Smooth muscle cell (in vitro differentiated cells): ENCODE measurements at regions not wholly inside any gene's neighbourhood (a gene's known extent, or its start where the extent isn't known, plus 50 kb on each side); places are given as distances from the start of the nearest gene placed in this dataset.

Experiments
- DNase-seq: peaks from one replicate; lab custom pipeline; 2025; ENCODE audit not compliant: unreplicated experiment; lab: John Stamatoyannopoulos, UW
- H2AFZ ChIP-seq: fragments of 200-600 bp; sonication (generic); 2 replicates; pipeline ENCODE4 v1.6.0; 2016; ENCODE audit warnings: antibody characterized with exemption, low read depth, mild to moderate bottlenecking
- H3F3A ChIP-seq: fragments of 200-600 bp; sonication (generic); 2 replicates; pipeline ENCODE4 v1.6.0; 2017; ENCODE audit warnings: antibody characterized with exemption, low read depth
- H3K27ac ChIP-seq: fragments of 200-600 bp; sonication (generic); 2 replicates; pipeline ENCODE4 v1.5.1; 2016; ENCODE audit warnings: low read depth, mild to moderate bottlenecking
- H3K27me3 ChIP-seq: fragments of 200-600 bp; sonication (generic); 2 replicates; pipeline ENCODE4 v1.6.1; 2016; ENCODE audit warnings: low read depth, mild to moderate bottlenecking
- H3K36me3 ChIP-seq: fragments of 200-600 bp; sonication (generic); 2 replicates; pipeline ENCODE4 v1.5.1; 2016; ENCODE audit warnings: low read depth
- H3K4me1 ChIP-seq: fragments of 200-600 bp; sonication (generic); 2 replicates; pipeline ENCODE4 v1.5.1; 2016; ENCODE audit warnings: low read depth
- H3K4me2 ChIP-seq: fragments of 200-600 bp; sonication (generic); 2 replicates; pipeline ENCODE4 v1.6.0; 2016; ENCODE audit warnings: mild to moderate bottlenecking
- H3K4me3 ChIP-seq: fragments of 200-600 bp; sonication (generic); 2 replicates; pipeline ENCODE4 v1.5.1; 2016; ENCODE audit warnings: mild to moderate bottlenecking
- H3K79me2 ChIP-seq: fragments of 200-600 bp; sonication (generic); 2 replicates; pipeline ENCODE4 v1.6.0; 2016; ENCODE audit warnings: low read depth, mild to moderate bottlenecking
- H3K9ac ChIP-seq: fragments of 200-600 bp; sonication (generic); 2 replicates; pipeline ENCODE4 v1.6.0; 2016; ENCODE audit warnings: low read depth
- H3K9me3 ChIP-seq: fragments of 200-600 bp; sonication (generic); replicated peaks from 2 replicates; pipeline ENCODE4 v1.5.1; 2016; ENCODE audit warnings: low read depth
- H4K20me1 ChIP-seq: fragments of 200-600 bp; sonication (generic); 2 replicates; pipeline ENCODE4 v1.6.0; 2016; ENCODE audit warnings: low read depth
- CTCF ChIP-seq: fragments of 200-600 bp; sonication (generic); IDR thresholded peaks from 2 replicates; pipeline ENCODE4 v1.5.1; 2017; ENCODE audit warnings: borderline replicate concordance, mild to moderate bottlenecking, antibody characterized with exemption; ENCODE audit not compliant: insufficient read depth, poor library complexity, severe bottlenecking
- WGBS: methylation state at CpG from one replicate; pipeline ENCODE4 v1.1.7; 2016; ENCODE audit warnings: low lambda C conversion rate; 5-methylcytosine and 5-hydroxymethylcytosine counted together

- no peak overlapping the region for H3K9ac ChIP-seq
- WGBS: 68% methylated on average over 1 of the region's 1 CpG
Measured at GRCh38 chr13:47555235-47555634, 445.8 kb downstream of the SUCLA2 start.

GRCh38 chr13:47553329-47553977, 447.6 kb downstream of the SUCLA2 start:
- Histone ChIP-seq H3K9me3 (no peaks in the 10 kb centered on the region), H3K4me2 (no peak overlapping the region), H3K27ac (no peak overlapping the region), H3K4me1 (peaks cover 5% of the 10 kb centered on the region), H4K20me1 (no peaks in the 10 kb centered on the region), H3F3A (no peaks in the 10 kb centered on the region), H3K27me3 (no peaks in the 10 kb centered on the region), H3K9ac (no peak overlapping the region), H3K36me3 (no peaks in the 10 kb centered on the region), H3K4me3 (no peak overlapping the region), H3K79me2 (no peaks in the 10 kb centered on the region), H2AFZ (no peak overlapping the region)
- TF ChIP-seq CTCF: no peak
- WGBS: 93% methylated on average over 7 of the region's 7 CpGs
- DNase-seq: no peak

More at GRCh38 chr13:47555235-47555634, 445.8 kb downstream of the SUCLA2 start:
- no peak overlapping the region for H2AFZ ChIP-seq
- no peaks in the 10 kb centered on the region for H3K9me3 ChIP-seq
- no peak for TF ChIP-seq CTCF
- H3K4me2 ChIP-seq: no peak overlapping the region
- H3K27ac ChIP-seq: no peak overlapping the region
- no peaks in the 10 kb centered on the region for H3F3A ChIP-seq
- H3K27me3 ChIP-seq: no peaks in the 10 kb centered on the region
- H3K79me2 ChIP-seq: no peaks in the 10 kb centered on the region
- no peaks in the 10 kb centered on the region for H4K20me1 ChIP-seq
- no peaks in the 10 kb centered on the region for H3K36me3 ChIP-seq
- H3K4me1 ChIP-seq: peaks cover 5% of the 10 kb centered on the region
- H3K4me3 ChIP-seq: no peak overlapping the region
- no peak for DNase-seq

- Histone ChIP-seq H3K79me2 (no peaks in the 10 kb centered on the region), H3K27me3 (no peaks in the 10 kb centered on the region), H3F3A (peaks cover 5% of the 10 kb centered on the region), H3K27ac (no peak overlapping the region), H2AFZ (no peak overlapping the region), H3K4me3 (no peak overlapping the region), H4K20me1 (no peaks in the 10 kb centered on the region), H3K4me2 (no peak overlapping the region), H3K4me1 (peaks cover 5% of the 10 kb centered on the region), H3K9me3 (no peaks in the 10 kb centered on the region), H3K36me3 (no peaks in the 10 kb centered on the region), H3K9ac (no peak overlapping the region)
- TF ChIP-seq CTCF: no peak
- no peak for DNase-seq
- WGBS: 60% methylated on average over 3 of the region's 3 CpGs
Measured at GRCh38 chr13:47549219-47549752, 451.8 kb downstream of the SUCLA2 start.

DNA sequence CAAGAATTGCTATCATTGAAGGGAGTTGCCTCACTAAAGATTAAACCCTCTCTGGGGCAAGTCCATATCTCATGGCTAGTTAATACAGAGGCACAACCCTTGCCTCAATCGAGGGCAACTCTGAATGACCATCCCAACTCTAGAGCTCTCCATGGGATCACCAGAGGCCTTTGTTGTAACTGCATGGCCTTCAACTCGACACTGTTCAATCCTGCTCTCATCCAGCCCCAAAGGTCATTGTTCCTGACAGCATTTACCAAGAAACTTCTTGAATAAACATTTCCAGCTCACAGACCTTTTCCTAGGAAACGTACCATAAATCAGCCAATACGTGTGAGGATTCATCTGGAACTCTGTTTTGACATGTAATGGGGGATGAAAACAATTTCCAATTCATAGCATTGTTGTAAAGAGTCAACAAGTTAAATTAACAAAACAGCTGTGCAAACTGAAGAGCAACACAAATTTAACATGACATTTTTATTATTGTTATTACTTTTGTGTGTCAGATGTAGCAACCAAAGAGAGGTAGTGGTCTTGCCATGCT, 452.7 kb downstream of the SUCLA2 start:
- Histone ChIP-seq H3K79me2 (no peaks in the 10 kb centered on the region), H3K4me2 (no peak overlapping the region), H2AFZ (no peak overlapping the region), H4K20me1 (no peaks in the 10 kb centered on the region), H3K4me3 (no peak overlapping the region), H3K4me1 (peaks cover 5% of the 10 kb centered on the region), H3K36me3 (no peaks in the 10 kb centered on the region), H3K27me3 (no peaks in the 10 kb centered on the region), H3K27ac (no peak overlapping the region), H3F3A (peaks cover 5% of the 10 kb centered on the region), H3K9ac (no peak overlapping the region), H3K9me3 (no peaks in the 10 kb centered on the region)
- WGBS: 62% methylated on average over 4 of the region's 4 CpGs
- no peak for TF ChIP-seq CTCF
- DNase-seq: no peak
